Liver (tissue), 3 donors: ENCODE measurements at regions not wholly inside any gene's neighbourhood (a gene's known extent, or its start where the extent isn't known, plus 50 kb on each side); places are given as distances from the start of the nearest gene placed in this dataset.

Experiments used
- FOXA2 ChIP-seq: IDR thresholded peaks from 2 replicates; pipeline ENCODE4 v1.6.1; 2016; ENCODE audit warnings: antibody characterized with exemption
- GABPA ChIP-seq, 2 donors: IDR thresholded peaks in 1 of 2; conservative IDR thresholded peaks in 1 of 2; 2 replicates each; pipeline ENCODE4 v1.6.1; 2016; ENCODE audit warnings: antibody characterized with exemption in 2 of 2, mild to moderate bottlenecking in 1 of 2, moderate library complexity in 1 of 2
- HNF4A ChIP-seq, 2 donors: conservative IDR thresholded peaks; 2 replicates each; pipeline ENCODE4 v1.6.1; 2016; ENCODE audit warnings: antibody characterized with exemption in 2 of 2, mild to moderate bottlenecking in 2 of 2
- RAD21 ChIP-seq, 2 donors: IDR thresholded peaks; 2 replicates each; pipeline ENCODE4 v1.6.1; 2016; ENCODE audit warnings: antibody characterized with exemption in 2 of 2, mild to moderate bottlenecking in 2 of 2
- SP1 ChIP-seq: IDR thresholded peaks from 2 replicates; pipeline ENCODE4 v1.6.1; 2018; ENCODE audit warnings: antibody characterized with exemption, mild to moderate bottlenecking
- TAF1 ChIP-seq: conservative IDR thresholded peaks from 2 replicates; pipeline ENCODE4 v1.6.1; 2016; ENCODE audit warnings: antibody characterized with exemption, mild to moderate bottlenecking
- TF ChIP-seq, protein P1 (sequence below): fragments of 150-350 bp; IDR thresholded peaks from 2 replicates; pipeline ENCODE4 v1.5.1; 2017; ENCODE audit warnings: improper control_type of control experiment, low read depth, low read length; ENCODE audit not compliant: missing input control
- TF ChIP-seq, protein P2 (sequence below): IDR thresholded peaks from 2 replicates; pipeline ENCODE4 v1.6.1; 2016; ENCODE audit warnings: antibody characterized with exemption
- TF ChIP-seq, protein P3 (sequence below): IDR thresholded peaks from 2 replicates; pipeline ENCODE4 v1.6.1; 2016; ENCODE audit warnings: antibody characterized with exemption
- TF ChIP-seq, protein P4 (sequence below): IDR thresholded peaks from 2 replicates; pipeline ENCODE4 v1.6.1; 2016; ENCODE audit warnings: antibody characterized with exemption
- donor health status: healthy.
- donor health status: healthy.

DNA sequence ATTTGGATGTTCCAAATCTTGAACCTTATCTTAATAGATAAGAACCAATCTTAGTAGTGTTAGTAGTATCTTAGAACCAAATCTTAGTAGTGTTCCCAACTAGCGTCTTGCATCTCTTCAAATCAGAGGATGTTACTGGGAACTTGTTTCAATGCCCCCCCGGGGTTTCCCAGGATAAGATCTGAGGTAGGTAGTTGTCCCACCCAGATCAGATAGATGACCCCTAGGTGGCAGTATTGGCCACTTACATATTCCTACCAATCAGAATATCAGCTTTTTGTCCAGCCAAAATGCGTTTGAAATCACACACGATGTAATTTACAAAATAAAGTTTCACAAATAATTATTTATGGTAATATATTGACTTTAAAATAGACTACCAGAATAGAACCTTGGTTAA, 314.8 kb downstream of the MBD2 start:
- TF ChIP-seq RAD21 (IDR thresholded peaks at IDR 0.05) = peak; percentile 47 to 64
- TF ChIP-seq, protein P1, sequence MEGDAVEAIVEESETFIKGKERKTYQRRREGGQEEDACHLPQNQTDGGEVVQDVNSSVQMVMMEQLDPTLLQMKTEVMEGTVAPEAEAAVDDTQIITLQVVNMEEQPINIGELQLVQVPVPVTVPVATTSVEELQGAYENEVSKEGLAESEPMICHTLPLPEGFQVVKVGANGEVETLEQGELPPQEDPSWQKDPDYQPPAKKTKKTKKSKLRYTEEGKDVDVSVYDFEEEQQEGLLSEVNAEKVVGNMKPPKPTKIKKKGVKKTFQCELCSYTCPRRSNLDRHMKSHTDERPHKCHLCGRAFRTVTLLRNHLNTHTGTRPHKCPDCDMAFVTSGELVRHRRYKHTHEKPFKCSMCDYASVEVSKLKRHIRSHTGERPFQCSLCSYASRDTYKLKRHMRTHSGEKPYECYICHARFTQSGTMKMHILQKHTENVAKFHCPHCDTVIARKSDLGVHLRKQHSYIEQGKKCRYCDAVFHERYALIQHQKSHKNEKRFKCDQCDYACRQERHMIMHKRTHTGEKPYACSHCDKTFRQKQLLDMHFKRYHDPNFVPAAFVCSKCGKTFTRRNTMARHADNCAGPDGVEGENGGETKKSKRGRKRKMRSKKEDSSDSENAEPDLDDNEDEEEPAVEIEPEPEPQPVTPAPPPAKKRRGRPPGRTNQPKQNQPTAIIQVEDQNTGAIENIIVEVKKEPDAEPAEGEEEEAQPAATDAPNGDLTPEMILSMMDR = peak; percentile 35
- no peak for TF ChIP-seq SP1
- TF ChIP-seq, protein P2, sequence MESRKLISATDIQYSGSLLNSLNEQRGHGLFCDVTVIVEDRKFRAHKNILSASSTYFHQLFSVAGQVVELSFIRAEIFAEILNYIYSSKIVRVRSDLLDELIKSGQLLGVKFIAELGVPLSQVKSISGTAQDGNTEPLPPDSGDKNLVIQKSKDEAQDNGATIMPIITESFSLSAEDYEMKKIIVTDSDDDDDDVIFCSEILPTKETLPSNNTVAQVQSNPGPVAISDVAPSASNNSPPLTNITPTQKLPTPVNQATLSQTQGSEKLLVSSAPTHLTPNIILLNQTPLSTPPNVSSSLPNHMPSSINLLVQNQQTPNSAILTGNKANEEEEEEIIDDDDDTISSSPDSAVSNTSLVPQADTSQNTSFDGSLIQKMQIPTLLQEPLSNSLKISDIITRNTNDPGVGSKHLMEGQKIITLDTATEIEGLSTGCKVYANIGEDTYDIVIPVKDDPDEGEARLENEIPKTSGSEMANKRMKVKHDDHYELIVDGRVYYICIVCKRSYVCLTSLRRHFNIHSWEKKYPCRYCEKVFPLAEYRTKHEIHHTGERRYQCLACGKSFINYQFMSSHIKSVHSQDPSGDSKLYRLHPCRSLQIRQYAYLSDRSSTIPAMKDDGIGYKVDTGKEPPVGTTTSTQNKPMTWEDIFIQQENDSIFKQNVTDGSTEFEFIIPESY = no peak
- no peak for TF ChIP-seq HNF4A (conservative IDR thresholded peaks at IDR 0.05)
- TF ChIP-seq, protein P3, sequence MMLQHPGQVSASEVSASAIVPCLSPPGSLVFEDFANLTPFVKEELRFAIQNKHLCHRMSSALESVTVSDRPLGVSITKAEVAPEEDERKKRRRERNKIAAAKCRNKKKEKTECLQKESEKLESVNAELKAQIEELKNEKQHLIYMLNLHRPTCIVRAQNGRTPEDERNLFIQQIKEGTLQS = no peak
- TF ChIP-seq, protein P4, sequence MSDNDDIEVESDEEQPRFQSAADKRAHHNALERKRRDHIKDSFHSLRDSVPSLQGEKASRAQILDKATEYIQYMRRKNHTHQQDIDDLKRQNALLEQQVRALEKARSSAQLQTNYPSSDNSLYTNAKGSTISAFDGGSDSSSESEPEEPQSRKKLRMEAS = no peak
- TF ChIP-seq FOXA2 = no peak
- no peak for TF ChIP-seq TAF1
- no peak for TF ChIP-seq GABPA (IDR thresholded peaks at IDR 0.05 in 1 of 2, conservative IDR thresholded peaks at IDR 0.05 in 1 of 2)
